ENCODE measurements at regions not wholly inside any gene's neighbourhood (a gene's known extent, or its start where the extent isn't known, plus 50 kb on each side); places are given as distances from the start of the nearest gene placed in this dataset.

DNA sequence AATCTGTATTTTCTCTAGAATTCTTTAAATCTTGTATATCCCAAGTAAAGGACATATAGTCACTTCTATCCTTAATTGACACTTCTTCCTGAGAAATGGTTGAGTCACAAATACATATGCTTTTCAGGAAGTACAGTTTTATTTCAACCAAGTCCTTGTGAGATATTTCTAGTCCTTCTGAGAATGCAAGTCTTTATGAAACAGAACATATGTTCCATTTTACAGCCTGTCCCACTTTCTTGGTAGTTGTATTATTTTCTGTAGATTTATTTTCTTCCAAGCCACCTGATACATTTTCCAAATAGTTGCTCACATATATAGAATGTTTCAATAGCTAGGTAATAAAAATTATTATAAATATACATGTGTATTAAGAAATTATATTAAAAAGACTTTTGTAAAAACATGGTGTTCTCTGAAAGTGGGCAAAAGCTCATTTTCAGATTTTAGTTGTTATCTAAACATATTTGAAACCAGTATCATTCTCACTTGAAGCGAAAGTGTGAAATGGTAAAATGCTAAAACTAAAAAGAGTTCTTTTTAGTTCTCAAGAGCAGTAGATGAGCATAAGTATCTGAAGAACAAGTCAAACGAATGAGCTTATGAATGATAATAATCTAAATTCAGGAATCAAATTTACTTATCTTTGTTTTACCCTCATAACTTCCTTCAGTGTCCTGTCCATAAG, 468.0 kb downstream of the EPHA5 start:
- no peak overlapping the region for H3K4me2 ChIP-seq (ENCODE audit: low read length)
- H4K8ac ChIP-seq (ENCODE audit: low read depth, low read length), result no peak overlapping the region
- WGBS (ENCODE audit: extremely low coverage, insufficient coverage, insufficient read length), result no CpG with 5 or more reads among the region's 2 CpGs
- no peak overlapping the region for H3K18ac ChIP-seq (ENCODE audit: low read length)
- no peak overlapping the region for H2BK120ac ChIP-seq (ENCODE audit: insufficient read depth, low read length, poor library complexity)
- H4K12ac ChIP-seq (ENCODE audit: low read depth, low read length), result no peak overlapping the region
- no peaks in the 10 kb centered on the region for H3K79me2 ChIP-seq (ENCODE audit: control insufficient read depth, insufficient read depth, low read length, poor library complexity)
- no peaks in the 10 kb centered on the region for H3K9me3 ChIP-seq (ENCODE audit: insufficient read depth, low read depth, low read length)
- no peak overlapping the region for H2BK12ac ChIP-seq (ENCODE audit: low read length)
- no peak overlapping the region for H3K4ac ChIP-seq (ENCODE audit: low read depth, low read length)
- no peak for DNase-seq
- no peak overlapping the region for H2AK5ac ChIP-seq (ENCODE audit: low read length)
- no peak overlapping the region for H3K14ac ChIP-seq (ENCODE audit: low read length)
- no peak overlapping the region for H3K4me3 ChIP-seq (ENCODE audit: low read depth, low read length)
- H3K9ac ChIP-seq (ENCODE audit: low read length), result no peak overlapping the region
- no peaks in the 10 kb centered on the region for H3K4me1 ChIP-seq (ENCODE audit: control insufficient read depth in 1 of 2, insufficient read depth in 2 of 2, low read length in 2 of 2)
- no peak overlapping the region for H2BK5ac ChIP-seq (ENCODE audit: low read depth, low read length, poor library complexity)
- no peak overlapping the region for H2AFZ ChIP-seq (ENCODE audit: insufficient read depth, low read length, poor library complexity)
- H3K23ac ChIP-seq (ENCODE audit: low read length), result no peak overlapping the region
- H3K79me1 ChIP-seq (ENCODE audit: low read length), result no peaks in the 10 kb centered on the region
- no peaks in the 10 kb centered on the region for H3K36me3 ChIP-seq (ENCODE audit: control insufficient read depth in 1 of 2, insufficient read depth in 2 of 2, low read length in 2 of 2)
- no peak overlapping the region for H4K91ac ChIP-seq (ENCODE audit: low read depth, low read length)
- no peaks in the 10 kb centered on the region for H3K27me3 ChIP-seq (ENCODE audit: insufficient read depth, low read length)
- H3K27ac ChIP-seq (ENCODE audit: low read depth, low read length), result no peak overlapping the region

DNA sequence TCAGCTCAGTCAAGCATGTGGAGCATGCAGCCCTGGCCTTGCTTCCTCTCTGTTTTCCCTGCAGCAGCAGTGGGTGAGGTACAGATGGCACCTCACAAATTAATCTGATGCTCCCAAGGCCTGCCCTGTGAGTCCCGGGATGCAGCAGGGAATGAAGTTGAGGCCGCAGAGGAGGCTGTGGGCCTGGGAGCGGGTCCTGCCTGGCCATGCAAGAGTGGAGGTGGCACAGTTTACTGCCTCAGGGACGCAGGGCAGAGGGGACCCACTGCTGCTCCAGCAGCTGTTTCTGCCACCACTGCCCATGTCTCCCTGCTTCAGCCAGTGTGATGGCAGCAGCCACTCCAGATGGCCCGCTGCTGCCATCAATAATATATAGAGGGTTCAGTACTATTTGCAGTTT, 474.6 kb downstream of the EPHA5 start:
- Histone ChIP-seq H4K12ac (ENCODE audit: low read depth, low read length) (no peak overlapping the region), H3K36me3 (ENCODE audit: control insufficient read depth in 1 of 2, insufficient read depth in 2 of 2, low read length in 2 of 2) (no peaks in the 10 kb centered on the region), H3K4ac (ENCODE audit: low read depth, low read length) (no peak overlapping the region), H3K4me3 (ENCODE audit: low read depth, low read length) (no peak overlapping the region), H3K79me1 (ENCODE audit: low read length) (no peaks in the 10 kb centered on the region), H3K79me2 (ENCODE audit: control insufficient read depth, insufficient read depth, low read length, poor library complexity) (no peaks in the 10 kb centered on the region), H2AFZ (ENCODE audit: insufficient read depth, low read length, poor library complexity) (no peak overlapping the region), H3K4me2 (ENCODE audit: low read length) (no peak overlapping the region), H2BK5ac (ENCODE audit: low read depth, low read length, poor library complexity) (no peak overlapping the region), H4K91ac (ENCODE audit: low read depth, low read length) (no peak overlapping the region), H3K23ac (ENCODE audit: low read length) (no peak overlapping the region), H3K18ac (ENCODE audit: low read length) (no peak overlapping the region), H3K4me1 (ENCODE audit: control insufficient read depth in 1 of 2, insufficient read depth in 2 of 2, low read length in 2 of 2) (no peaks in the 10 kb centered on the region), H2BK12ac (ENCODE audit: low read length) (no peak overlapping the region), H2BK120ac (ENCODE audit: insufficient read depth, low read length, poor library complexity) (no peak overlapping the region), H2AK5ac (ENCODE audit: low read length) (no peak overlapping the region), H3K9me3 (ENCODE audit: insufficient read depth, low read depth, low read length) (no peaks in the 10 kb centered on the region), H3K9ac (ENCODE audit: low read length) (no peak overlapping the region), H3K27me3 (ENCODE audit: insufficient read depth, low read length) (no peaks in the 10 kb centered on the region), H4K8ac (ENCODE audit: low read depth, low read length) (no peak overlapping the region), H3K14ac (ENCODE audit: low read length) (no peak overlapping the region), H3K27ac (ENCODE audit: low read depth, low read length) (no peak overlapping the region)
- no CpG with 5 or more reads among the region's 5 CpGs for WGBS (ENCODE audit: extremely low coverage, insufficient coverage, insufficient read length)
- DNase-seq, result no peak

DNA sequence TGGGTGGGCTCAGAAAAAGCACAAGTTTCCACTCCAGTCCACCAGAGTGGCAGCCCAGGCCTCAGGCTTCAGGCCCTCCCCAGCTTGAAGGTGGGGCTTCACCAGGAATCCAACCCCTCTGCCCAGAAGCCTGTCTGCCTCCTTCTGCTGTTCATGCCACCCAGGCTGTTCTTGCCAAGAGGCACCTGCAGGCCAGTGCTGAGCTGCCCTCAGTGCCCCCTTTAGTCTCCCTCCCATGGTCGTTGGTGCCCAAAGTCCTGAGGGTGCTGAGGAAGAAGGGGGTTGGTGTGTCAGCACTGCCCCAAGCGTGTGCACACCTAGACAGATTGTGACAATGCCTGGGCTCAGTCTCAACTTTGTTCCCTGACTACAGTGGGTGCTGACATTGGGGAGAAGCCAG, 475.3 kb downstream of the EPHA5 start:
- H3K36me3 ChIP-seq (ENCODE audit: control insufficient read depth in 1 of 2, insufficient read depth in 2 of 2, low read length in 2 of 2), result no peaks in the 10 kb centered on the region
- no peak overlapping the region for H3K4me2 ChIP-seq (ENCODE audit: low read length)
- no peaks in the 10 kb centered on the region for H3K27me3 ChIP-seq (ENCODE audit: insufficient read depth, low read length)
- no peak overlapping the region for H2AK5ac ChIP-seq (ENCODE audit: low read length)
- no peak overlapping the region for H2BK120ac ChIP-seq (ENCODE audit: insufficient read depth, low read length, poor library complexity)
- no peak overlapping the region for H2BK5ac ChIP-seq (ENCODE audit: low read depth, low read length, poor library complexity)
- H4K91ac ChIP-seq (ENCODE audit: low read depth, low read length), result no peak overlapping the region
- no peak overlapping the region for H3K18ac ChIP-seq (ENCODE audit: low read length)
- no peak overlapping the region for H3K27ac ChIP-seq (ENCODE audit: low read depth, low read length)
- H3K23ac ChIP-seq (ENCODE audit: low read length), result no peak overlapping the region
- H3K79me2 ChIP-seq (ENCODE audit: control insufficient read depth, insufficient read depth, low read length, poor library complexity), result no peaks in the 10 kb centered on the region
- no peak overlapping the region for H3K4ac ChIP-seq (ENCODE audit: low read depth, low read length)
- H3K14ac ChIP-seq (ENCODE audit: low read length), result no peak overlapping the region
- H3K9me3 ChIP-seq (ENCODE audit: insufficient read depth, low read depth, low read length), result no peaks in the 10 kb centered on the region
- H3K4me1 ChIP-seq (ENCODE audit: control insufficient read depth in 1 of 2, insufficient read depth in 2 of 2, low read length in 2 of 2), result no peaks in the 10 kb centered on the region
- no peak overlapping the region for H2AFZ ChIP-seq (ENCODE audit: insufficient read depth, low read length, poor library complexity)
- H3K4me3 ChIP-seq (ENCODE audit: low read depth, low read length), result no peak overlapping the region
- DNase-seq, result no peak
- WGBS (ENCODE audit: extremely low coverage, insufficient coverage, insufficient read length), result no CpG with 5 or more reads among the region's 2 CpGs
- H3K9ac ChIP-seq (ENCODE audit: low read length), result no peak overlapping the region
- H4K12ac ChIP-seq (ENCODE audit: low read depth, low read length), result no peak overlapping the region
- H3K79me1 ChIP-seq (ENCODE audit: low read length), result no peaks in the 10 kb centered on the region
- H2BK12ac ChIP-seq (ENCODE audit: low read length), result no peak overlapping the region
- no peak overlapping the region for H4K8ac ChIP-seq (ENCODE audit: low read depth, low read length)

DNA sequence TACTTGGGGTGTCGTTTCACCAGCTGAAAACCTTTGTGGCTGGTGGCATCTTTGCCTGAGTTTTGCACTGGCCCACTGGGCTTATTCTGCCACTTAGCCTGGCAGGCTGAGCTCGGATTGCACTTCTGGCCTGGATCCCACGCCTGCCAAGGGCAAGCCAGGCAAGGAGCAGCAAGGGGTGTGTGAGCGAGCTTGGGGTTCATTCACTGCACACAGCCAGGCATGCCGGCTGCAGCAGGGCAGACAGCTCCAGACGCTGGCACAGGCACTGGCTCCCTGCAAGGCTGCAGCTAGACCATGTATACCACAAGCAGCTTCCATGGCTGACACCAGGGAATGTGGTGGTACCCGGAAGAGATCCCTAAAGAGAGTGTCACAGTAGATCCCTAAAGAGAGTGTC, 476.3 kb downstream of the EPHA5 start:
- Histone ChIP-seq H2AFZ (ENCODE audit: insufficient read depth, low read length, poor library complexity) (no peak overlapping the region), H3K4ac (ENCODE audit: low read depth, low read length) (no peak overlapping the region), H2BK120ac (ENCODE audit: insufficient read depth, low read length, poor library complexity) (no peak overlapping the region), H3K18ac (ENCODE audit: low read length) (no peak overlapping the region), H3K14ac (ENCODE audit: low read length) (no peak overlapping the region), H4K91ac (ENCODE audit: low read depth, low read length) (no peak overlapping the region), H3K27ac (ENCODE audit: low read depth, low read length) (no peak overlapping the region), H3K4me2 (ENCODE audit: low read length) (no peak overlapping the region), H3K9ac (ENCODE audit: low read length) (no peak overlapping the region), H3K23ac (ENCODE audit: low read length) (no peak overlapping the region), H3K27me3 (ENCODE audit: insufficient read depth, low read length) (no peaks in the 10 kb centered on the region), H2BK5ac (ENCODE audit: low read depth, low read length, poor library complexity) (no peak overlapping the region), H4K8ac (ENCODE audit: low read depth, low read length) (no peak overlapping the region), H3K9me3 (ENCODE audit: insufficient read depth, low read depth, low read length) (no peaks in the 10 kb centered on the region), H3K79me2 (ENCODE audit: control insufficient read depth, insufficient read depth, low read length, poor library complexity) (no peaks in the 10 kb centered on the region), H4K12ac (ENCODE audit: low read depth, low read length) (no peak overlapping the region), H3K79me1 (ENCODE audit: low read length) (no peaks in the 10 kb centered on the region), H3K4me1 (ENCODE audit: control insufficient read depth in 1 of 2, insufficient read depth in 2 of 2, low read length in 2 of 2) (no peaks in the 10 kb centered on the region), H2BK12ac (ENCODE audit: low read length) (no peak overlapping the region), H2AK5ac (ENCODE audit: low read length) (no peak overlapping the region), H3K4me3 (ENCODE audit: low read depth, low read length) (no peak overlapping the region), H3K36me3 (ENCODE audit: control insufficient read depth in 1 of 2, insufficient read depth in 2 of 2, low read length in 2 of 2) (no peaks in the 10 kb centered on the region)
- WGBS (ENCODE audit: extremely low coverage, insufficient coverage, insufficient read length), result no CpG with 5 or more reads among the region's 7 CpGs
- no peak for DNase-seq
